Duodenal mucosa (tissue), 2 donors: ENCODE measurements at regions not wholly inside any gene's neighbourhood (a gene's known extent, or its start where the extent isn't known, plus 50 kb on each side); places are given as distances from the start of the nearest gene placed in this dataset.
A peak's percentile ranks its signal among the peaks of the same experiment; 100 is the strongest.

Experiments used
- H3K27ac ChIP-seq: one replicate; pipeline ENCODE4 v1.7.0; 2013; ENCODE audit warnings: low read depth, low read length
- H3K27me3 ChIP-seq, 2 donors: one replicate each; pipeline ENCODE4 v1.7.0; 2013; ENCODE audit warnings: low read length in 2 of 2, control low read depth in 1 of 2; ENCODE audit not compliant: insufficient read depth in 2 of 2, control insufficient read depth in 1 of 2
- H3K36me3 ChIP-seq, 2 donors: one replicate each; pipeline ENCODE4 v1.7.0; 2013; ENCODE audit warnings: low read length in 2 of 2, control low read depth in 1 of 2; ENCODE audit not compliant: insufficient read depth in 2 of 2, control insufficient read depth in 1 of 2
- H3K4me1 ChIP-seq, 2 donors: one replicate each; pipeline ENCODE4 v1.7.0; 2013; ENCODE audit warnings: low read length in 2 of 2, control low read depth in 1 of 2; ENCODE audit not compliant: insufficient read depth in 2 of 2, control insufficient read depth in 1 of 2
- H3K4me3 ChIP-seq, 2 donors: one replicate each; pipeline ENCODE4 v1.7.0; 2013; ENCODE audit warnings: low read length in 2 of 2, low read depth in 1 of 2
- H3K9ac ChIP-seq, 2 donors: one replicate each; pipeline ENCODE4 v1.7.0; 2013; ENCODE audit warnings: low read length in 2 of 2, low read depth in 1 of 2
- H3K9me3 ChIP-seq, 2 donors: one replicate each; pipeline ENCODE4 v1.7.0; 2013; ENCODE audit warnings: low read length in 2 of 2, control low read depth in 1 of 2; ENCODE audit not compliant: control insufficient read depth in 1 of 2

DNA sequence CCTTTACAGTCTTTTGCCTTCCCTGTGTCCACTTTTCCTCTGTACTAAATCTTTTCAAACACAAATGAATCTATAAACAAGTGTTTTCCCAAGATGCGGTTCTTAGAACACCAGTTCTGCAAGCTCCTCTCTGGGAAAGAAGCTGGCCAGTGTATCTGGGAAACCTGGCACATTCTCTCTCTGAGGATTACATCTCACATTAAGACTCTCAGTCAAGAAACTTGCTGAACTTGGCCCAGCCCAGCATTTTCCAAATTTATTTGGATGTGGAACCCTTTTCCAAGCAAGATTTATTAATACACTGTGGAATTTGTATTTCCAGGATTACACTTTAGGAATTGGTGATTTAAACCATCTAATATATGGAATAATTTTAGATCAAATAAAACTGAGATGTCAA, 105.7 kb downstream of the ZNF281 start:
- peaks cover 8 to 15% of the 10 kb centered on the region in 2 donors for H3K4me1 ChIP-seq
- H3K9me3 ChIP-seq: no peaks in the 10 kb centered on the region
- no peaks in the 10 kb centered on the region for H3K27me3 ChIP-seq
- no peak overlapping the region for H3K9ac ChIP-seq
- no peak overlapping the region for H3K4me3 ChIP-seq
- H3K36me3 ChIP-seq: no peaks in the 10 kb centered on the region
- H3K27ac ChIP-seq: no peak overlapping the region

GRCh38 chr1:200302921-200303290, 106.9 kb downstream of the ZNF281 start:
- Histone ChIP-seq H3K9ac (peak overlapping the region; percentile 65 to 67), H3K9me3 (no peaks in the 10 kb centered on the region), H3K27me3 (no peaks in the 10 kb centered on the region), H3K4me1 (peaks cover 10 to 23% of the 10 kb centered on the region in 2 donors), H3K4me3 (peak overlapping the region; percentile 86 to 91), H3K36me3 (no peaks in the 10 kb centered on the region), H3K27ac (no peak overlapping the region)

- Histone ChIP-seq H3K4me3 (peak overlapping the region; percentile 86 to 91), H3K27me3 (no peaks in the 10 kb centered on the region), H3K4me1 (peaks cover 12 to 23% of the 10 kb centered on the region in 2 donors), H3K36me3 (no peaks in the 10 kb centered on the region), H3K27ac (no peak overlapping the region), H3K9ac (peak overlapping the region; percentile 65 to 67), H3K9me3 (no peaks in the 10 kb centered on the region)
Observed at GRCh38 chr1:200302192-200302920, 107.5 kb downstream of the ZNF281 start.

GRCh38 chr1:200301152-200301551, 108.7 kb downstream of the ZNF281 start:
- H3K9me3 ChIP-seq: no peaks in the 10 kb centered on the region
- peak overlapping the region in 1 of 2 donors; percentile 86 for H3K4me3 ChIP-seq
- no peak overlapping the region for H3K9ac ChIP-seq
- no peak overlapping the region for H3K27ac ChIP-seq
- no peaks in the 10 kb centered on the region for H3K27me3 ChIP-seq
- H3K4me1 ChIP-seq: peaks cover 12 to 16% of the 10 kb centered on the region in 2 donors
- no peaks in the 10 kb centered on the region for H3K36me3 ChIP-seq

DNA sequence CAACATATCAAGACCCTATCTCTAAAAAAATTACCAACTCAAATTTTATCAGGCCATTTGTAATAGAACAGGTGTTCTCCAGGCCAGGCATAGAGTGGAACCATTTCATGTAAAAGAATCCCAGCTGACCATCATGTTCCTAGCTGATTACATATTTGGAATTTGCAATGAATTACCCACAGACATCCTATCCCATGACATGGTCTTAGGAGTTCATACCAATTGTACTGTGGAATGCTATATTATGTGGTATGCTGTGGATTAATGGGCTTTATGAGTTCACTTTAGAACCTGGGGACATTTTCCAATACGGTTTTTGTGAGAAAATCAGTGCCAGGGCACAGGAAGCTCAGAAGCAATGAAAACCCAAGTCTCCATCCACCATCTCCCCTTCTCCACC, 110.3 kb downstream of the ZNF281 start:
- no peak overlapping the region for H3K27ac ChIP-seq

DNA sequence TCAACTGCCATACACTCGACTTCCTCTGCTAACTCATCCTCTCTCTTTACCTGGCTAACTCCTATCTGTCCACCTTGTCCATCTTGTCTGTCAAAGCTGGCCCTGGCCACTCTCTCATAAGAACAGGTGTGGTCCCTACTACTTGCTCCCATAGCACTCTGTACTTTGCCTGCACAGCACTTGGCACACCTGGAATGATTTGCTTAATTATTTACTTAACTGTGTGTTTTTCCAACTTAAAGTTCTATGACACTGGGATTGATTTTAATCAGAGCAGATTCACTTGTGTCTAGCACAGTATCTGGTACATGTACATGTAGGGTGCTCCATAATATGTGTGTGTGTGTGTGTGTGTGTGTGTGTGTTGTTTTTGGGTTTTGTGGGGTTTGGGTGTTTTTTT, 111.6 kb downstream of the ZNF281 start:
- Histone ChIP-seq H3K9ac (no peak overlapping the region), H3K9me3 (no peaks in the 10 kb centered on the region), H3K27ac (no peak overlapping the region), H3K4me3 (no peak overlapping the region), H3K4me1 (peaks cover 24 to 25% of the 10 kb centered on the region in 2 donors), H3K36me3 (no peaks in the 10 kb centered on the region), H3K27me3 (no peaks in the 10 kb centered on the region)

More for the DNA sequence above, 110.3 kb downstream of the ZNF281 start:
- Histone ChIP-seq H3K4me1 (peaks cover 16% of the 10 kb centered on the region in 2 donors), H3K27me3 (no peaks in the 10 kb centered on the region), H3K9ac (no peak overlapping the region), H3K9me3 (no peaks in the 10 kb centered on the region), H3K4me3 (no peak overlapping the region), H3K36me3 (no peaks in the 10 kb centered on the region)

DNA sequence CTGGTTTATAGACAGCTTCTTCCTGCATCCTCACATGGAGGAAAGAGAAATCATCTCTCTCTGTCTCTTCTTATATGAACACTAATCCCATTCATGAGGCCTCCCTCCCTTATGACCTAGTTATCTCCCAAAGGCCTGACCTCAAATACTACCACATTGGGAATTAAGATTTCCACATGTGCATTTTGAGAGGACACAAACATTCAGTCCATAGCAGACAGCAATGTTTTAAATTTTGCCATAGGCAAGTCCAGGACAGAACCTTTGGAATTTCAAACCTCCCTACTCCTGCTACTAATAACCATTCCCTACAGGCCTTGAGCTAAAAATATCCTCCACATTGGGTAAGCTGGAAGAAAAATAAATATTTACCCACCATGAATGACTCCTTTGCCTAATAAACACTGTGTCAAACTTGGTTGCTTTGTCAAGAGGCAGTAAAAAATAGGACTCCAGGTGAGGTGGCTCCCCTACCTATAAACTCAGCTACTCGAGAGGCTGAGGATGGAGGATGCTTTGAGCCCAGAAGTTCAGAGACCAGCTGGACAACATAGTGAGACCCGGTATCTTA, 113.7 kb downstream of the ZNF281 start:
- Histone ChIP-seq H3K4me1 (peaks cover 18 to 25% of the 10 kb centered on the region in 2 donors), H3K27ac (no peak overlapping the region), H3K4me3 (no peak overlapping the region), H3K9me3 (no peaks in the 10 kb centered on the region), H3K36me3 (no peaks in the 10 kb centered on the region), H3K27me3 (no peaks in the 10 kb centered on the region), H3K9ac (no peak overlapping the region)

DNA sequence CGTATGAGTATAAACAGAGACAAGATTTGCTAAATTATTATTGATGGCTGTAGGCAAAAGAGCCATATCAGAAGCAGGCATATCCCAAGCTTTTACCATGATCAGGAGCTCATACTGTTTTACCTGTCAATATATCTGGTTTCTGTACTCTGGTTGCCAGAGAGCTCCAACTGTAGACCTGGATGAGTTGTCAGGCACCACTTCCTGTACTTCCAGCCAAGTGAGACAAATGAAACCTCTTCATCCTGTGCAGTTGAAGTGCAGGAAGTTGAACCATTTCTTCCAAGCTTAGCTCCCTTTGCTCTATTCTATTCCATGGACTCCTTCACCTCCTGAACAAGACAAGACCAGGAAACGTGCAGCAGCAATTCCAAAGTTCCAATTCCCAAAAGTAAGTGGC, 115.6 kb downstream of the ZNF281 start:
- no peaks in the 10 kb centered on the region for H3K36me3 ChIP-seq
- no peak overlapping the region for H3K4me3 ChIP-seq
- no peak overlapping the region for H3K9ac ChIP-seq
- H3K27me3 ChIP-seq: no peaks in the 10 kb centered on the region
- H3K27ac ChIP-seq: no peak overlapping the region
- peaks cover 17 to 23% of the 10 kb centered on the region in 2 donors for H3K4me1 ChIP-seq
- H3K9me3 ChIP-seq: no peaks in the 10 kb centered on the region

DNA sequence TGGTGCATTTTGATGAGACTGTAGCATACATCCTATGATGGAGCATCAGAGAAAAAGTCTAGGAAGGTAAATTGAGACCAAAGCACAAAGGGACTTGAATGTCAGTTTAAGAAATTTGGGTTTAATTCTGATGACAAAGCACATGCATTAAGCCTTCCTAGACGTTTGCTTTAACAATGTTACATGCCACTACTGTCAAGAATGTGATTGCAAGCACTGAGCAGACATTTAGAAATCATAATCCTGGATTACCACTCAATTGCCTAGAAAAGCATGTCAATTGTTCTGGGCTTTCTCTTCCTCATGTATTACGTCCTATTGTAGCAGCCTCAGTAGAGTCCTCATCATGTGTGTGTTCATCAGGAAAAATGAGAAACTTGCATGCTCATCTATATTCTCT, 117.1 kb downstream of the ZNF281 start:
- Histone ChIP-seq H3K9me3 (no peaks in the 10 kb centered on the region), H3K4me3 (no peak overlapping the region), H3K36me3 (no peaks in the 10 kb centered on the region), H3K4me1 (peaks cover 8 to 18% of the 10 kb centered on the region in 2 donors), H3K27ac (no peak overlapping the region), H3K27me3 (no peaks in the 10 kb centered on the region), H3K9ac (no peak overlapping the region)

GRCh38 chr1:200291106-200291505, 118.7 kb downstream of the ZNF281 start:
- peaks cover 8 to 18% of the 10 kb centered on the region in 2 donors for H3K4me1 ChIP-seq
- no peaks in the 10 kb centered on the region for H3K27me3 ChIP-seq
- no peak overlapping the region for H3K27ac ChIP-seq
- no peaks in the 10 kb centered on the region for H3K36me3 ChIP-seq
- H3K9ac ChIP-seq: no peak overlapping the region
- H3K9me3 ChIP-seq: no peaks in the 10 kb centered on the region
- H3K4me3 ChIP-seq: no peak overlapping the region
